ENCODE measurements at regions not wholly inside any gene's neighbourhood (a gene's known extent, or its start where the extent isn't known, plus 50 kb on each side); places are given as distances from the start of the nearest gene placed in this dataset.

- DNase-seq = no peak
- TF ChIP-seq CTCF (IDR thresholded peaks at IDR 0.05) = no peak
- no peak for TF ChIP-seq POLR2A (IDR thresholded peaks at IDR 0.05)
- H3K36me3 ChIP-seq = no peaks in the 10 kb centered on the region
- no peak overlapping the region for H3K27ac ChIP-seq
- WGBS, 2 donors = 56 to 66% methylated on average over 7 of the region's 7 CpGs
- H3K4me3 ChIP-seq = no peak overlapping the region
- intact Hi-C loops (cut with DNase I) = no loop called here
- no peaks in the 10 kb centered on the region for H3K9me3 ChIP-seq
- H3K27me3 ChIP-seq = peaks cover 0 to 47% (median 0%) of the 10 kb centered on the region in 4 donors
- peaks cover 0 to 9% (median 0%) of the 10 kb centered on the region in 3 donors for H3K4me1 ChIP-seq
Observed at GRCh38 chr10:6875269-6875865, 295.3 kb upstream of the PRKCQ start.

- 67 to 74% methylated on average over 10 of the region's 10 CpGs for WGBS, 2 donors
Observed at GRCh38 chr10:6871128-6871527, 291.1 kb upstream of the PRKCQ start.

GRCh38 chr10:6868036-6868725 is 288.1 kb upstream of the PRKCQ start:
- no peak overlapping the region for H3K27ac ChIP-seq
- no peak for TF ChIP-seq POLR2A (IDR thresholded peaks at IDR 0.05)
- TF ChIP-seq CTCF (IDR thresholded peaks at IDR 0.05) = no peak
- H3K4me1 ChIP-seq = no peaks in the 10 kb centered on the region
- DNase-seq = no peak
- 68 to 70% methylated on average over 6 of the region's 6 CpGs for WGBS, 2 donors
- H3K27me3 ChIP-seq = peaks cover 0 to 4% (median 0%) of the 10 kb centered on the region in 4 donors
- no peaks in the 10 kb centered on the region for H3K36me3 ChIP-seq
- H3K9me3 ChIP-seq = no peaks in the 10 kb centered on the region
- H3K4me3 ChIP-seq = no peak overlapping the region
- intact Hi-C loops (cut with DNase I) = no loop called here

More at GRCh38 chr10:6871128-6871527, 291.1 kb upstream of the PRKCQ start:
- intact Hi-C loops (cut with DNase I) = no loop called here
- H3K4me3 ChIP-seq = no peak overlapping the region
- no peaks in the 10 kb centered on the region for H3K9me3 ChIP-seq
- no peak for TF ChIP-seq CTCF (IDR thresholded peaks at IDR 0.05)
- no peak for TF ChIP-seq POLR2A (IDR thresholded peaks at IDR 0.05)
- H3K36me3 ChIP-seq = no peaks in the 10 kb centered on the region
- H3K27me3 ChIP-seq = peaks cover 0 to 10% (median 0%) of the 10 kb centered on the region in 4 donors
- DNase-seq = no peak
- no peaks in the 10 kb centered on the region for H3K4me1 ChIP-seq
- no peak overlapping the region for H3K27ac ChIP-seq

- Histone ChIP-seq H3K9me3 (no peaks in the 10 kb centered on the region), H3K4me1 (no peaks in the 10 kb centered on the region), H3K4me3 (no peak overlapping the region), H3K36me3 (no peaks in the 10 kb centered on the region), H3K27me3 (peaks cover 0 to 4% (median 0%) of the 10 kb centered on the region in 4 donors), H3K27ac (no peak overlapping the region)
- TF ChIP-seq POLR2A (IDR thresholded peaks at IDR 0.05) = no peak
- no peak for TF ChIP-seq CTCF (IDR thresholded peaks at IDR 0.05)
- WGBS, 2 donors = 44 to 83% methylated on average over 2 of the region's 2 CpGs
- intact Hi-C loops (cut with DNase I) = no loop called here
- no peak for DNase-seq
Observed at GRCh38 chr10:6866757-6867156, 286.7 kb upstream of the PRKCQ start.

GRCh38 chr10:6864142-6864541 is 284.1 kb upstream of the PRKCQ start:
- WGBS, 2 donors = 86 to 89% methylated on average over 6 of the region's 6 CpGs
- Histone ChIP-seq H3K27me3 (peaks cover 0 to 4% (median 0%) of the 10 kb centered on the region in 4 donors), H3K36me3 (no peaks in the 10 kb centered on the region), H3K4me3 (no peak overlapping the region), H3K27ac (no peak overlapping the region), H3K9me3 (no peaks in the 10 kb centered on the region), H3K4me1 (no peaks in the 10 kb centered on the region)
- TF ChIP-seq CTCF (IDR thresholded peaks at IDR 0.05) (no peak), POLR2A (IDR thresholded peaks at IDR 0.05) (no peak)
- intact Hi-C loops (cut with DNase I) = no loop called here
- DNase-seq = no peak

Data from esophagus squamous epithelium (tissue), 5 donors.